ENCODE measurements at regions not wholly inside any gene's neighbourhood (a gene's known extent, or its start where the extent isn't known, plus 50 kb on each side); places are given as distances from the start of the nearest gene placed in this dataset.

- no peak for TF ChIP-seq CTCF (IDR thresholded peaks at IDR 0.05)
- no peak for TF ChIP-seq REST (IDR thresholded peaks at IDR 0.05; ENCODE audit: insufficient read depth in 1 of 2, low read depth in 2 of 2, low read length in 1 of 2)
Measured at GRCh38 chr5:96115147-96115807, 153.6 kb upstream of the ELL2 start.
